Ascending aorta (tissue), 2 donors: ENCODE measurements at regions not wholly inside any gene's neighbourhood (a gene's known extent, or its start where the extent isn't known, plus 50 kb on each side); places are given as distances from the start of the nearest gene placed in this dataset.

Source experiments
- DNase-seq, 2 donors: peaks; one replicate each; pipeline ENCODE4 v3.0.0-alpha.2; 2019; ENCODE audit warnings: low spot score in 2 of 2
- H3K27ac ChIP-seq, 2 donors: fragments of 200-600 bp; sonication (generic); one replicate each; pipeline ENCODE4 v1.5.1; 2016 to 2017; ENCODE audit warnings: mild to moderate bottlenecking in 1 of 2
- H3K27me3 ChIP-seq: fragments of 200-600 bp; sonication (generic); one replicate; pipeline ENCODE4 v1.5.1; 2017
- H3K36me3 ChIP-seq, 2 donors: fragments of 200-600 bp; sonication (generic); one replicate each; pipeline ENCODE4 v1.5.1; 2016
- H3K4me1 ChIP-seq, 2 donors: fragments of 200-600 bp; sonication (generic); one replicate each; pipeline ENCODE4 v1.5.1; 2016 to 2017; ENCODE audit warnings: mild to moderate bottlenecking in 1 of 2
- H3K4me3 ChIP-seq, 2 donors: fragments of 200-600 bp; sonication (generic); one replicate each; pipeline ENCODE4 v1.5.1; 2016 to 2017; ENCODE audit warnings: mild to moderate bottlenecking in 1 of 2
- H3K9me3 ChIP-seq, 2 donors: fragments of 200-600 bp; sonication (generic); one replicate each; pipeline ENCODE4 v1.5.1; 2016
- intact Hi-C: fragments of 100-400 bp; cut with DNase I; formaldehyde crosslinking; loops from one replicate; pipeline ENCODE4 v1.15.1; 2023
- TF ChIP-seq, protein P1 (sequence below), 3 experiments: fragments of 200-600 bp in 2 of 3; fragments of 450-650 bp in 1 of 3; sonication (generic) in 2 of 3; IDR thresholded peaks; one replicate each; pipeline ENCODE4 v1.5.1; 2016 to 2019; ENCODE audit warnings: antibody characterized with exemption in 3 of 3, mild to moderate bottlenecking in 1 of 3, moderate library complexity in 1 of 3

DNA sequence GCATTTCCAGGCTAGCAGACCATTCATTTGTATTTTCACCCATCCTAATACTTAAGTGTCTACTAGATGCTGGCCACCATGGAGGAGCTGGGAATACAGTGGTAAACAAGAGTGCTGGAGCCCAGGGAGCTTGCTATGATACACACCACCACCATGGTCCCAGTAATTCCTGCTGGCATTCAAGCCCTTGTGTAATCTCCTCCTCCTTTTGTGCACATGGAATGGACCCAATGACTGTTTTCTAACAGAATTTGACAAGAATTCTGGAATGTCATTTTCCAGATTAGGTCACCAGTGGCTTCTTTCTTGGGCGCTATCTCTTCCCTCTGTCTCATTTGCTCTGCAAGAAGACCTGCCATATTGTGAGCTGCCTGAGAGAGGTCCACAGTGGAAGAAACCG is 552.0 kb downstream of the C6orf118 start:
- H3K4me1 ChIP-seq = no peaks in the 10 kb centered on the region
- no peak for DNase-seq
- intact Hi-C loops = no loop called here
- H3K27ac ChIP-seq = no peak overlapping the region
- H3K9me3 ChIP-seq = no peaks in the 10 kb centered on the region
- no peak overlapping the region for H3K4me3 ChIP-seq
- H3K27me3 ChIP-seq = no peaks in the 10 kb centered on the region
- TF ChIP-seq, protein P1, sequence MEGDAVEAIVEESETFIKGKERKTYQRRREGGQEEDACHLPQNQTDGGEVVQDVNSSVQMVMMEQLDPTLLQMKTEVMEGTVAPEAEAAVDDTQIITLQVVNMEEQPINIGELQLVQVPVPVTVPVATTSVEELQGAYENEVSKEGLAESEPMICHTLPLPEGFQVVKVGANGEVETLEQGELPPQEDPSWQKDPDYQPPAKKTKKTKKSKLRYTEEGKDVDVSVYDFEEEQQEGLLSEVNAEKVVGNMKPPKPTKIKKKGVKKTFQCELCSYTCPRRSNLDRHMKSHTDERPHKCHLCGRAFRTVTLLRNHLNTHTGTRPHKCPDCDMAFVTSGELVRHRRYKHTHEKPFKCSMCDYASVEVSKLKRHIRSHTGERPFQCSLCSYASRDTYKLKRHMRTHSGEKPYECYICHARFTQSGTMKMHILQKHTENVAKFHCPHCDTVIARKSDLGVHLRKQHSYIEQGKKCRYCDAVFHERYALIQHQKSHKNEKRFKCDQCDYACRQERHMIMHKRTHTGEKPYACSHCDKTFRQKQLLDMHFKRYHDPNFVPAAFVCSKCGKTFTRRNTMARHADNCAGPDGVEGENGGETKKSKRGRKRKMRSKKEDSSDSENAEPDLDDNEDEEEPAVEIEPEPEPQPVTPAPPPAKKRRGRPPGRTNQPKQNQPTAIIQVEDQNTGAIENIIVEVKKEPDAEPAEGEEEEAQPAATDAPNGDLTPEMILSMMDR (IDR thresholded peaks at IDR 0.05) = no peak
- no peaks in the 10 kb centered on the region for H3K36me3 ChIP-seq

DNA sequence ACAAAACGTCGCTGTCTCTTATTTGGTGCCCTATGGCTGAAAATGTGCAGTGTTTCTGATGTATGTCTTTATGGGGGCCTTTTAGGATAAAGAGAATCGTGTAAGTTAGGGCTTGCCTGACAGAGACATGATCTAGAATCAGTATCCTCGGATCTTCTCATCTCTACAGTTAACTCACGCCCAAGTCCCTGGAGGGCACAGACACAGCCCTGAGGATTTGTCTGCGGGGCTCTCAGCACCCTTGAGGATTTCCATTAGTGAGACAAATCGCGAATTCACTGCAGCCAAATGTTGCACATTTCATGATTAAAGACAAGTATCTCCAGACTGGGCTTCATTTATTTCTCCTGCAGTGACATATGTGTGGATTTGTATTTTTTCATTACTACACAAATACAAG is 552.7 kb downstream of the C6orf118 start:
- Histone ChIP-seq H3K9me3 (no peaks in the 10 kb centered on the region), H3K27ac (no peak overlapping the region), H3K36me3 (no peaks in the 10 kb centered on the region), H3K4me1 (no peaks in the 10 kb centered on the region), H3K4me3 (no peak overlapping the region), H3K27me3 (no peaks in the 10 kb centered on the region)
- intact Hi-C loops = no loop called here
- TF ChIP-seq, protein P1 (IDR thresholded peaks at IDR 0.05) = no peak
- no peak for DNase-seq

DNA sequence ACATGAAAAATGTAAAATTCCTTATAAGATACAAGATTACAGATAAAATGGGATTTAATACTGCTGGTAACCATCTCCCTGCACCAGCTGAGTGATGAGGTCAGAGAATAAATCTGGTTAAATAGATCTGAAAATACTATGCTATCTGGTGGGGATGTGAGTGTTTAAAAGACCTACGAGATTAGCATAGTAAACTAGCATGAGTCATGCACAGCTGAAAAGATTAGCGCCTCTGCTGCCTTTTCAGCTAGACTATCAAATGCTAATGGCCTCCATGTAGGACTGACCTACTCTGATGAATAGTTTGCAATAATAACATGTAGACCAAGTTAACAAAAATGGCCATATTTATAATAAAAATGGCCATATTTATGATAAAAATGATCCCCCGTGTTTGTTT is 553.3 kb downstream of the C6orf118 start:
- Histone ChIP-seq H3K4me3 (no peak overlapping the region), H3K4me1 (no peaks in the 10 kb centered on the region), H3K36me3 (no peaks in the 10 kb centered on the region), H3K27me3 (no peaks in the 10 kb centered on the region), H3K9me3 (no peaks in the 10 kb centered on the region), H3K27ac (no peak overlapping the region)
- DNase-seq = no peak
- intact Hi-C loops = no loop called here
- TF ChIP-seq, protein P1 (IDR thresholded peaks at IDR 0.05) = no peak

GRCh38 chr6:164753517-164753916 is 555.9 kb downstream of the C6orf118 start:
- H3K27me3 ChIP-seq = no peaks in the 10 kb centered on the region
- intact Hi-C loops = no loop called here
- no peaks in the 10 kb centered on the region for H3K9me3 ChIP-seq
- DNase-seq = no peak
- no peaks in the 10 kb centered on the region for H3K4me1 ChIP-seq
- no peaks in the 10 kb centered on the region for H3K36me3 ChIP-seq
- no peak overlapping the region for H3K27ac ChIP-seq
- no peak overlapping the region for H3K4me3 ChIP-seq
- TF ChIP-seq, protein P1 (IDR thresholded peaks at IDR 0.05) = no peak

DNA sequence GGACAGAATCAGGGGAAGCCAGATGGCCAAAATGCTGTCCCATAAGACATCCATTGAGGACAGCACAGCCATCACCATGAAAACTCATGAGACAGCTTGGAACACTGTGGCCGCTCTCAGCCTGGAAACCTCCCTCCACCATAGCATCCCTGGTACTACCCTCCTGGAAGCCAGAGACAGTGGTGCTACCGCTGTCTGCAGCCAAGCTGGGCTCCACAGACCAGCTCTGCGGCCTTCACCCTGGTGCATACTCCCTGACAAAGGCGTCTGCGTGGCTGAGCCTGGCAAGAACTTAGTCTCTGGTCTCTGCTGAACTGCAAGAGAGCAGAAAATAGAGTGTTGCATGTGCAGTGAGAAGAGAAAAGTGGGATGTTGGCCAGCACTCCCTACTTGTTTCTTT is 558.0 kb downstream of the C6orf118 start:
- H3K27me3 ChIP-seq = no peaks in the 10 kb centered on the region
- H3K4me3 ChIP-seq = no peak overlapping the region
- no peaks in the 10 kb centered on the region for H3K36me3 ChIP-seq
- no peaks in the 10 kb centered on the region for H3K4me1 ChIP-seq
- no peak overlapping the region for H3K27ac ChIP-seq
- intact Hi-C loops = no loop called here
- DNase-seq = no peak
- TF ChIP-seq, protein P1 (IDR thresholded peaks at IDR 0.05) = no peak
- H3K9me3 ChIP-seq = no peaks in the 10 kb centered on the region

GRCh38 chr6:164750128-164750527 is 559.3 kb downstream of the C6orf118 start:
- no peaks in the 10 kb centered on the region for H3K9me3 ChIP-seq
- no peak overlapping the region for H3K27ac ChIP-seq
- H3K4me1 ChIP-seq = no peaks in the 10 kb centered on the region
- H3K4me3 ChIP-seq = no peak overlapping the region
- TF ChIP-seq, protein P1 (IDR thresholded peaks at IDR 0.05) = no peak
- no peak for DNase-seq
- intact Hi-C loops = no loop called here
- no peaks in the 10 kb centered on the region for H3K27me3 ChIP-seq
- no peaks in the 10 kb centered on the region for H3K36me3 ChIP-seq
